SK-N-SH treated with all-trans-retinoic acid at 6 μM for 48 hours (cell line): ENCODE measurements at regions not wholly inside any gene's neighbourhood (a gene's known extent, or its start where the extent isn't known, plus 50 kb on each side); places are given as distances from the start of the nearest gene placed in this dataset.

Source experiments
- ATAC-seq: fragments of 200-7000 bp; cut with Tn5 transposase; 3 replicates; pipeline ENCODE4 v1.9.1; 2020; ENCODE audit warnings: mild to moderate bottlenecking, moderate library complexity
- CSDC2 ChIP-seq: fragments of 250-450 bp; sonication (Bioruptor Pico); IDR thresholded peaks from 2 replicates; pipeline ENCODE4 v1.5.0; 2020; ENCODE audit warnings: mild to moderate bottlenecking, moderate library complexity
- ESRRG ChIP-seq: fragments of 250-450 bp; sonication (Bioruptor Pico); IDR thresholded peaks from 2 replicates; pipeline ENCODE4 v1.6.1; 2021; ENCODE audit warnings: mild to moderate bottlenecking
- GLIS3 ChIP-seq: fragments of 250-450 bp; sonication (Bioruptor Pico); IDR thresholded peaks from 2 replicates; pipeline ENCODE4 v1.5.0; 2020; ENCODE audit warnings: mild to moderate bottlenecking, moderate library complexity
- ISL1 ChIP-seq: fragments of 250-450 bp; sonication (Bioruptor Pico); IDR thresholded peaks from 2 replicates; pipeline ENCODE4 v2.1.2; 2022; ENCODE audit warnings: mild to moderate bottlenecking, moderate library complexity
- PATZ1 ChIP-seq: fragments of 250-450 bp; sonication (Bioruptor Pico); IDR thresholded peaks from 2 replicates; pipeline ENCODE4 v1.8.0; 2020; ENCODE audit warnings: mild to moderate bottlenecking, moderate library complexity, borderline replicate concordance
- SNAI2 ChIP-seq: fragments of 250-450 bp; sonication (Bioruptor Pico); IDR thresholded peaks from 2 replicates; pipeline ENCODE4 v1.5.0; 2020; ENCODE audit warnings: mild to moderate bottlenecking, moderate library complexity
- TCF4 ChIP-seq: fragments of 250-450 bp; sonication (Bioruptor Pico); IDR thresholded peaks from 2 replicates; pipeline ENCODE4 v1.8.0; 2021; ENCODE audit warnings: mild to moderate bottlenecking, moderate library complexity, borderline replicate concordance
- ZC3H10 ChIP-seq: fragments of 250-450 bp; sonication (Bioruptor Pico); IDR thresholded peaks from 2 replicates; pipeline ENCODE4 v1.5.1; 2021; ENCODE audit warnings: mild to moderate bottlenecking, moderate library complexity
- ZFP3 ChIP-seq: fragments of 250-450 bp; sonication (Bioruptor Pico); IDR thresholded peaks from 2 replicates; pipeline ENCODE4 v1.5.0; 2020; ENCODE audit warnings: mild to moderate bottlenecking, moderate library complexity
- ZFP30 ChIP-seq: fragments of 450-650 bp; formaldehyde crosslinking; IDR thresholded peaks from 2 replicates; pipeline ENCODE4 v1.5.0; 2022; ENCODE audit warnings: mild to moderate bottlenecking, moderate library complexity
- ZNF565 ChIP-seq: fragments of 450-650 bp; formaldehyde crosslinking; conservative IDR thresholded peaks from 2 replicates; pipeline ENCODE4 v1.5.0; 2020; ENCODE audit warnings: low read depth, mild to moderate bottlenecking, moderate library complexity
- ZNF70 ChIP-seq: fragments of 450-650 bp; formaldehyde crosslinking; IDR thresholded peaks from 2 replicates; pipeline ENCODE4 v1.5.0; 2020; ENCODE audit warnings: mild to moderate bottlenecking, moderate library complexity
- ZNF8 ChIP-seq: fragments of 450-650 bp; formaldehyde crosslinking; IDR thresholded peaks from 2 replicates; pipeline ENCODE4 v1.5.0; 2020; ENCODE audit warnings: mild to moderate bottlenecking, moderate library complexity
- TF ChIP-seq, protein P1 (sequence below): fragments of 250-450 bp; sonication (Bioruptor Pico); IDR thresholded peaks from 2 replicates; pipeline ENCODE4 v1.5.1; 2021; ENCODE audit warnings: mild to moderate bottlenecking, moderate library complexity
- TF ChIP-seq, protein P2 (sequence below): fragments of 250-450 bp; sonication (Bioruptor Pico); IDR thresholded peaks from 2 replicates; pipeline ENCODE4 v1.5.0; 2020; ENCODE audit warnings: mild to moderate bottlenecking, moderate library complexity
- TF ChIP-seq, protein P3 (sequence below): fragments of 250-450 bp; sonication (Bioruptor Pico); IDR thresholded peaks from 2 replicates; pipeline ENCODE4 v1.5.1; 2020; ENCODE audit warnings: low read depth, mild to moderate bottlenecking, moderate library complexity
- TF ChIP-seq, protein P4 (sequence below): fragments of 250-450 bp; sonication (Bioruptor Pico); IDR thresholded peaks from 2 replicates; pipeline ENCODE4 v1.8.0; 2021; ENCODE audit warnings: low read depth, mild to moderate bottlenecking, moderate library complexity, borderline replicate concordance

DNA sequence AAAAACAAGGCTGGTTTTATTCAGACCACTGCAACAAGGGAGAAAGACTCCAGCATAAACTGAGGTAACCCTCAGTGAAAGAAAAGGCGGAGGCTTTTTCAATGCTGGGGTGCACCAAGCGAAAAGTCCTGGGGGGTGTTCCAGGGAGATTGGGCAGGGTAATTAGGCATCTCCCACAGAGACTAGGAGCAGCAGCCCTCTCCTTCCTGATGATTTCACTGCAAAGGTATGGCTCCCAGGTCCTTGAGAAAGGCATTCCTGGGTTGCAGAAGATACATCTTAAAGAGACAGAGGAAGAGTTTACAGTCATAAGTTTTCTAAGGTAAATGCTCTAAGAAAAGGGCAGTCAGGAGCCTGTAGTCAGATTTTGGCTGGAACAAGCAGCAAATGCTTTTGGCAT is 412.0 kb downstream of the FOXO1 start:
- no peak for ATAC-seq

GRCh38 chr13:40255551-40255950 is 410.9 kb downstream of the FOXO1 start:
- ATAC-seq: no peak
- TF ChIP-seq ZFP3: no peak
- TF ChIP-seq ZNF8: no peak
- TF ChIP-seq ZC3H10 (CRISPR knock-in tag): no peak
- TF ChIP-seq, protein P1, sequence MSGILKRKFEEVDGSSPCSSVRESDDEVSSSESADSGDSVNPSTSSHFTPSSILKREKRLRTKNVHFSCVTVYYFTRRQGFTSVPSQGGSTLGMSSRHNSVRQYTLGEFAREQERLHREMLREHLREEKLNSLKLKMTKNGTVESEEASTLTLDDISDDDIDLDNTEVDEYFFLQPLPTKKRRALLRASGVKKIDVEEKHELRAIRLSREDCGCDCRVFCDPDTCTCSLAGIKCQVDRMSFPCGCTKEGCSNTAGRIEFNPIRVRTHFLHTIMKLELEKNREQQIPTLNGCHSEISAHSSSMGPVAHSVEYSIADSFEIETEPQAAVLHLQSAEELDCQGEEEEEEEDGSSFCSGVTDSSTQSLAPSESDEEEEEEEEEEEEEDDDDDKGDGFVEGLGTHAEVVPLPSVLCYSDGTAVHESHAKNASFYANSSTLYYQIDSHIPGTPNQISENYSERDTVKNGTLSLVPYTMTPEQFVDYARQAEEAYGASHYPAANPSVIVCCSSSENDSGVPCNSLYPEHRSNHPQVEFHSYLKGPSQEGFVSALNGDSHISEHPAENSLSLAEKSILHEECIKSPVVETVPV (CRISPR knock-in tag): no peak
- TF ChIP-seq, protein P2, sequence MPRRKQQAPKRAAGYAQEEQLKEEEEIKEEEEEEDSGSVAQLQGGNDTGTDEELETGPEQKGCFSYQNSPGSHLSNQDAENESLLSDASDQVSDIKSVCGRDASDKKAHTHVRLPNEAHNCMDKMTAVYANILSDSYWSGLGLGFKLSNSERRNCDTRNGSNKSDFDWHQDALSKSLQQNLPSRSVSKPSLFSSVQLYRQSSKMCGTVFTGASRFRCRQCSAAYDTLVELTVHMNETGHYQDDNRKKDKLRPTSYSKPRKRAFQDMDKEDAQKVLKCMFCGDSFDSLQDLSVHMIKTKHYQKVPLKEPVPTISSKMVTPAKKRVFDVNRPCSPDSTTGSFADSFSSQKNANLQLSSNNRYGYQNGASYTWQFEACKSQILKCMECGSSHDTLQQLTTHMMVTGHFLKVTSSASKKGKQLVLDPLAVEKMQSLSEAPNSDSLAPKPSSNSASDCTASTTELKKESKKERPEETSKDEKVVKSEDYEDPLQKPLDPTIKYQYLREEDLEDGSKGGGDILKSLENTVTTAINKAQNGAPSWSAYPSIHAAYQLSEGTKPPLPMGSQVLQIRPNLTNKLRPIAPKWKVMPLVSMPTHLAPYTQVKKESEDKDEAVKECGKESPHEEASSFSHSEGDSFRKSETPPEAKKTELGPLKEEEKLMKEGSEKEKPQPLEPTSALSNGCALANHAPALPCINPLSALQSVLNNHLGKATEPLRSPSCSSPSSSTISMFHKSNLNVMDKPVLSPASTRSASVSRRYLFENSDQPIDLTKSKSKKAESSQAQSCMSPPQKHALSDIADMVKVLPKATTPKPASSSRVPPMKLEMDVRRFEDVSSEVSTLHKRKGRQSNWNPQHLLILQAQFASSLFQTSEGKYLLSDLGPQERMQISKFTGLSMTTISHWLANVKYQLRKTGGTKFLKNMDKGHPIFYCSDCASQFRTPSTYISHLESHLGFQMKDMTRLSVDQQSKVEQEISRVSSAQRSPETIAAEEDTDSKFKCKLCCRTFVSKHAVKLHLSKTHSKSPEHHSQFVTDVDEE: no peak
- no peak for TF ChIP-seq ESRRG (CRISPR knock-in tag)
- TF ChIP-seq ZNF70: no peak
- no peak for TF ChIP-seq PATZ1 (CRISPR knock-in tag)
- no peak for TF ChIP-seq ISL1 (CRISPR knock-in tag)
- TF ChIP-seq, protein P3, sequence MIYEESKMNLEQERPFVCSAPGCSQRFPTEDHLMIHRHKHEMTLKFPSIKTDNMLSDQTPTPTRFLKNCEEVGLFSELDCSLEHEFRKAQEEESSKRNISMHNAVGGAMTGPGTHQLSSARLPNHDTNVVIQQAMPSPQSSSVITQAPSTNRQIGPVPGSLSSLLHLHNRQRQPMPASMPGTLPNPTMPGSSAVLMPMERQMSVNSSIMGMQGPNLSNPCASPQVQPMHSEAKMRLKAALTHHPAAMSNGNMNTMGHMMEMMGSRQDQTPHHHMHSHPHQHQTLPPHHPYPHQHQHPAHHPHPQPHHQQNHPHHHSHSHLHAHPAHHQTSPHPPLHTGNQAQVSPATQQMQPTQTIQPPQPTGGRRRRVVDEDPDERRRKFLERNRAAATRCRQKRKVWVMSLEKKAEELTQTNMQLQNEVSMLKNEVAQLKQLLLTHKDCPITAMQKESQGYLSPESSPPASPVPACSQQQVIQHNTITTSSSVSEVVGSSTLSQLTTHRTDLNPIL (CRISPR knock-in tag): no peak
- TF ChIP-seq, protein P4, sequence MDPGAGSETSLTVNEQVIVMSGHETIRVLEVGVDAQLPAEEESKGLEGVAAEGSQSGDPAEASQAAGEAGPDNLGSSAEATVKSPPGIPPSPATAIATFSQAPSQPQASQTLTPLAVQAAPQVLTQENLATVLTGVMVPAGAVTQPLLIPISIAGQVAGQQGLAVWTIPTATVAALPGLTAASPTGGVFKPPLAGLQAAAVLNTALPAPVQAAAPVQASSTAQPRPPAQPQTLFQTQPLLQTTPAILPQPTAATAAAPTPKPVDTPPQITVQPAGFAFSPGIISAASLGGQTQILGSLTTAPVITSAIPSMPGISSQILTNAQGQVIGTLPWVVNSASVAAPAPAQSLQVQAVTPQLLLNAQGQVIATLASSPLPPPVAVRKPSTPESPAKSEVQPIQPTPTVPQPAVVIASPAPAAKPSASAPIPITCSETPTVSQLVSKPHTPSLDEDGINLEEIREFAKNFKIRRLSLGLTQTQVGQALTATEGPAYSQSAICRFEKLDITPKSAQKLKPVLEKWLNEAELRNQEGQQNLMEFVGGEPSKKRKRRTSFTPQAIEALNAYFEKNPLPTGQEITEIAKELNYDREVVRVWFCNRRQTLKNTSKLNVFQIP: no peak
- no peak for TF ChIP-seq TCF4
- TF ChIP-seq ZFP30 (CRISPR knock-in tag): no peak
- TF ChIP-seq SNAI2 (CRISPR knock-in tag): no peak
- no peak for TF ChIP-seq CSDC2 (CRISPR knock-in tag)
- no peak for TF ChIP-seq ZNF565 (CRISPR knock-in tag)

More for the DNA sequence above, 412.0 kb downstream of the FOXO1 start:
- TF ChIP-seq, protein P1 (CRISPR knock-in tag): no peak
- TF ChIP-seq ZNF8 (no peak), ESRRG (CRISPR knock-in tag) (no peak), PATZ1 (CRISPR knock-in tag) (no peak), GLIS3 (CRISPR knock-in tag) (no peak), ZFP3 (no peak), ZNF565 (CRISPR knock-in tag) (no peak)
- TF ChIP-seq, protein P4: no peak
- TF ChIP-seq, all 23 proteins: peak for 0
